ENCODE measurements at regions not wholly inside any gene's neighbourhood (a gene's known extent, or its start where the extent isn't known, plus 50 kb on each side); places are given as distances from the start of the nearest gene placed in this dataset.

DNA sequence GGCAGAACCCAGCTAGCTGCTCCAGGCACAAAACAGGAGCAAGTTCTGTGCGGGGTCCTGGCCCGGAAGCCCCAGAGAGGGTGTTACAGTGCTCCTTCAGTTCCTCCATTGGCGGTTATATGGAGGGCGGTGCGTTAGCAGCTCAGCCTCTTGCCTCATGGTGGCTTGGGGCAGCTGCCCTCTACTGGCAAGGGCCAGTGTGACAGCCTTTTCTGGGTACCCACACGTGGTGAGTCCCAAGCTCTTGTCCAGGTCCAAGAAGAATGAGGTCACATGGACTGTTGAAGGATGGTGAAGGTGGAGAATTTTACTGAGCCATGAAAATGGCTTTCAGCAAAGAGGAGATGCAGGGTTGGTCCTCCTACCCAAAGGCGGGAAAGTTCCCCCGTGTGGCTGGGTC is 100.5 kb downstream of the WT1 start:
- Histone ChIP-seq H3K4me1 (no peaks in the 10 kb centered on the region), H3K4me3 (ENCODE audit: low read depth, low read length) (no peak overlapping the region), H3K27me3 (no peaks in the 10 kb centered on the region), H3K9me3 (no peaks in the 10 kb centered on the region), H3K36me3 (no peaks in the 10 kb centered on the region)
- TF ChIP-seq, protein P1, sequence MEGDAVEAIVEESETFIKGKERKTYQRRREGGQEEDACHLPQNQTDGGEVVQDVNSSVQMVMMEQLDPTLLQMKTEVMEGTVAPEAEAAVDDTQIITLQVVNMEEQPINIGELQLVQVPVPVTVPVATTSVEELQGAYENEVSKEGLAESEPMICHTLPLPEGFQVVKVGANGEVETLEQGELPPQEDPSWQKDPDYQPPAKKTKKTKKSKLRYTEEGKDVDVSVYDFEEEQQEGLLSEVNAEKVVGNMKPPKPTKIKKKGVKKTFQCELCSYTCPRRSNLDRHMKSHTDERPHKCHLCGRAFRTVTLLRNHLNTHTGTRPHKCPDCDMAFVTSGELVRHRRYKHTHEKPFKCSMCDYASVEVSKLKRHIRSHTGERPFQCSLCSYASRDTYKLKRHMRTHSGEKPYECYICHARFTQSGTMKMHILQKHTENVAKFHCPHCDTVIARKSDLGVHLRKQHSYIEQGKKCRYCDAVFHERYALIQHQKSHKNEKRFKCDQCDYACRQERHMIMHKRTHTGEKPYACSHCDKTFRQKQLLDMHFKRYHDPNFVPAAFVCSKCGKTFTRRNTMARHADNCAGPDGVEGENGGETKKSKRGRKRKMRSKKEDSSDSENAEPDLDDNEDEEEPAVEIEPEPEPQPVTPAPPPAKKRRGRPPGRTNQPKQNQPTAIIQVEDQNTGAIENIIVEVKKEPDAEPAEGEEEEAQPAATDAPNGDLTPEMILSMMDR (IDR thresholded peaks at IDR 0.05; ENCODE audit: low read depth, low read length), result peak; percentile 37
- DNase-seq, result peak; percentile 23

Data from BE2C (cell line).